Neural cell (in vitro differentiated cells): ENCODE measurements at regions not wholly inside any gene's neighbourhood (a gene's known extent, or its start where the extent isn't known, plus 50 kb on each side); places are given as distances from the start of the nearest gene placed in this dataset.

Source experiments
- H2AFZ ChIP-seq: fragments of 200-600, 300-800 bp; sonication (generic), shearing (Covaris generic); 2 replicates; pipeline ENCODE4 v1.6.0; 2014; ENCODE audit warnings: low read depth, mild to moderate bottlenecking, antibody characterized with exemption, low read length, moderate library complexity
- H3F3A ChIP-seq: fragments of 200-600 bp; shearing (Covaris generic); 2 replicates; pipeline ENCODE4 v1.6.1; 2016; ENCODE audit warnings: mild to moderate bottlenecking, moderate library complexity, mixed read lengths, antibody characterized with exemption, low read length; ENCODE audit not compliant: insufficient read depth, poor library complexity, severe bottlenecking
- H3K27ac ChIP-seq: fragments of 200-600, 300-800 bp; sonication (generic), shearing (Covaris generic); 2 replicates; pipeline ENCODE4 v1.5.1; 2014; ENCODE audit warnings: mild to moderate bottlenecking, low read length, moderate library complexity
- H3K27me3 ChIP-seq: fragments of 300-800, 200-600 bp; sonication (generic), shearing (Covaris generic); 2 replicates; pipeline ENCODE4 v1.6.0; 2014; ENCODE audit warnings: mild to moderate bottlenecking, low read depth, low read length, moderate library complexity; ENCODE audit not compliant: insufficient read depth
- H3K36me3 ChIP-seq: fragments of 300-800, 200-600 bp; sonication (generic), shearing (Covaris generic); 2 replicates; pipeline ENCODE4 v1.5.1; 2014; ENCODE audit warnings: mild to moderate bottlenecking, antibody characterized with exemption, low read length, moderate library complexity; ENCODE audit not compliant: insufficient read depth
- H3K4me2 ChIP-seq: fragments of 300-800, 200-600 bp; sonication (generic), shearing (Covaris generic); 2 replicates; pipeline ENCODE4 v1.6.0; 2014; ENCODE audit warnings: mild to moderate bottlenecking, low read length
- H3K4me3 ChIP-seq: fragments of 300-800, 200-600 bp; sonication (generic), shearing (Covaris generic); 2 replicates; pipeline ENCODE4 v1.5.1; 2014; ENCODE audit warnings: mild to moderate bottlenecking, low read length, moderate library complexity
- H3K79me2 ChIP-seq: fragments of 200-600 bp; shearing (Covaris generic); replicated peaks from 2 replicates; pipeline ENCODE4 v1.6.0; 2014; ENCODE audit warnings: mild to moderate bottlenecking, low read length, moderate library complexity; ENCODE audit not compliant: insufficient read depth
- H3K9ac ChIP-seq: fragments of 300-800, 200-600 bp; sonication (generic), shearing (Covaris generic); 2 replicates; pipeline ENCODE4 v1.6.1; 2016; ENCODE audit warnings: mild to moderate bottlenecking, low read length, mixed read lengths
- H3K9me2 ChIP-seq: fragments of 200-600 bp; shearing (Covaris generic); 2 replicates; pipeline ENCODE4 v1.6.1; 2016; ENCODE audit warnings: mild to moderate bottlenecking, low read length, mixed read lengths; ENCODE audit not compliant: insufficient read depth
- H3K9me3 ChIP-seq: fragments of 200-600, 300-800 bp; sonication (generic), shearing (Covaris generic); 2 replicates; pipeline ENCODE4 v1.6.1; 2016; ENCODE audit warnings: mild to moderate bottlenecking, mixed run types, low read length, moderate library complexity, mixed read lengths
- H4K20me1 ChIP-seq: fragments of 200-600 bp; shearing (Covaris generic); 2 replicates; pipeline ENCODE4 v1.6.1; 2016; ENCODE audit warnings: mild to moderate bottlenecking, mixed run types; ENCODE audit not compliant: insufficient read depth
- EP300 ChIP-seq: fragments of 450-650 bp; conservative IDR thresholded peaks from 2 replicates; pipeline ENCODE4 v1.6.1; 2014; ENCODE audit warnings: antibody characterized with exemption, mild to moderate bottlenecking, moderate library complexity; ENCODE audit not compliant: poor library complexity, severe bottlenecking
- EZH2 ChIP-seq: fragments of 200-600, 300-800 bp; shearing (Covaris generic), sonication (generic); IDR thresholded peaks from 2 replicates; pipeline ENCODE4 v1.6.1; 2014; ENCODE audit warnings: antibody characterized with exemption, low read length, borderline replicate concordance, mild to moderate bottlenecking; ENCODE audit not compliant: insufficient read depth, poor library complexity, severe bottlenecking
- MXI1 ChIP-seq: fragments of 450-650 bp; conservative IDR thresholded peaks from 2 replicates; pipeline ENCODE4 v1.6.1; 2014; ENCODE audit warnings: antibody characterized with exemption, mild to moderate bottlenecking; ENCODE audit not compliant: poor library complexity, severe bottlenecking
- POLR2AphosphoS5 ChIP-seq: IDR thresholded peaks from 2 replicates; pipeline ENCODE4 v1.6.1; 2012
- RAD21 ChIP-seq: fragments of 450-650 bp; conservative IDR thresholded peaks from 2 replicates; pipeline ENCODE4 v1.6.1; 2014; ENCODE audit warnings: antibody characterized with exemption, mild to moderate bottlenecking, moderate library complexity
- REST ChIP-seq: IDR thresholded peaks from 2 replicates; pipeline ENCODE4 v1.6.1; 2012; ENCODE audit warnings: borderline replicate concordance
- SMC3 ChIP-seq: fragments of 450-650 bp; conservative IDR thresholded peaks from 2 replicates; pipeline ENCODE4 v1.6.1; 2014; ENCODE audit warnings: antibody characterized with exemption, mild to moderate bottlenecking, moderate library complexity; ENCODE audit not compliant: poor library complexity
- TAF1 ChIP-seq: IDR thresholded peaks from 2 replicates; pipeline ENCODE4 v1.6.1; 2012; ENCODE audit warnings: low read depth
- TF ChIP-seq, protein P1 (sequence below): fragments of 450-650 bp; IDR thresholded peaks from 2 replicates; pipeline ENCODE4 v1.5.1; 2014; ENCODE audit warnings: antibody characterized with exemption, mild to moderate bottlenecking, moderate library complexity; ENCODE audit not compliant: poor library complexity, severe bottlenecking

- Histone ChIP-seq H3K9me3 (no peaks in the 10 kb centered on the region), H3K36me3 (no peaks in the 10 kb centered on the region), H3F3A (no peaks in the 10 kb centered on the region), H3K4me2 (no peak overlapping the region), H3K79me2 (no peaks in the 10 kb centered on the region), H2AFZ (no peak overlapping the region), H4K20me1 (no peaks in the 10 kb centered on the region), H3K27me3 (no peaks in the 10 kb centered on the region), H3K27ac (no peak overlapping the region), H3K9ac (no peak overlapping the region), H3K4me3 (no peak overlapping the region), H3K9me2 (no peaks in the 10 kb centered on the region)
- TF ChIP-seq TAF1, result no peak
- no peak for TF ChIP-seq MXI1
- no peak for TF ChIP-seq REST
- TF ChIP-seq RAD21, result no peak
- TF ChIP-seq, protein P1, sequence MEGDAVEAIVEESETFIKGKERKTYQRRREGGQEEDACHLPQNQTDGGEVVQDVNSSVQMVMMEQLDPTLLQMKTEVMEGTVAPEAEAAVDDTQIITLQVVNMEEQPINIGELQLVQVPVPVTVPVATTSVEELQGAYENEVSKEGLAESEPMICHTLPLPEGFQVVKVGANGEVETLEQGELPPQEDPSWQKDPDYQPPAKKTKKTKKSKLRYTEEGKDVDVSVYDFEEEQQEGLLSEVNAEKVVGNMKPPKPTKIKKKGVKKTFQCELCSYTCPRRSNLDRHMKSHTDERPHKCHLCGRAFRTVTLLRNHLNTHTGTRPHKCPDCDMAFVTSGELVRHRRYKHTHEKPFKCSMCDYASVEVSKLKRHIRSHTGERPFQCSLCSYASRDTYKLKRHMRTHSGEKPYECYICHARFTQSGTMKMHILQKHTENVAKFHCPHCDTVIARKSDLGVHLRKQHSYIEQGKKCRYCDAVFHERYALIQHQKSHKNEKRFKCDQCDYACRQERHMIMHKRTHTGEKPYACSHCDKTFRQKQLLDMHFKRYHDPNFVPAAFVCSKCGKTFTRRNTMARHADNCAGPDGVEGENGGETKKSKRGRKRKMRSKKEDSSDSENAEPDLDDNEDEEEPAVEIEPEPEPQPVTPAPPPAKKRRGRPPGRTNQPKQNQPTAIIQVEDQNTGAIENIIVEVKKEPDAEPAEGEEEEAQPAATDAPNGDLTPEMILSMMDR, result no peak
- TF ChIP-seq EP300, result no peak
- no peak for TF ChIP-seq POLR2AphosphoS5
- no peak for TF ChIP-seq EZH2
- TF ChIP-seq SMC3, result no peak
These were observed 218.6 kb downstream of the KCNE4 start for GRCh38 chr2:223270548-223270947.

DNA sequence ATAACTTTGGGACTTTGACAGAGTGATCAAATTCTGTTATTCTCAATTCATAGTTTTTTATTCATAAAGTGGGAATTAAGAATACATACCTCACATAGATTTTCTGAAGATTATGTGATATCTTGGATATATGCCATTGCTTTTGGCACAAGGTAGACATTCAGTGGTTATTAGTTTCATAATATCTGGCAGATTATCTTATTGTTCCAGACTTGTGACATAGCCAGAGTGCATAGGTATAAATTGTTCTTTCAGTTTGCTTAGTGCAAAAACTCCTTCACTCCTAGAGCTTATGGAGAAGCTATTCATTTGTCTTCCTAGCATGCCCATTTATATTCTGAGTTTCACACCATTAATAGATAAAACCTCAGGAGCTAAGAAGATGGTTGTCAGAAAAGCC, 222.0 kb downstream of the KCNE4 start:
- H3K9ac ChIP-seq, result no peak overlapping the region
- no peak overlapping the region for H2AFZ ChIP-seq
- no peaks in the 10 kb centered on the region for H3K79me2 ChIP-seq
- H3K4me2 ChIP-seq, result no peak overlapping the region
- no peak overlapping the region for H3K27ac ChIP-seq
- H3K4me3 ChIP-seq, result no peak overlapping the region
- TF ChIP-seq TAF1, result no peak
- TF ChIP-seq, protein P1, result no peak
- no peak for TF ChIP-seq EP300
- no peak for TF ChIP-seq EZH2
- no peak for TF ChIP-seq MXI1
- no peak for TF ChIP-seq RAD21
- TF ChIP-seq REST, result no peak
- TF ChIP-seq SMC3, result no peak
- TF ChIP-seq POLR2AphosphoS5, result no peak
- no peaks in the 10 kb centered on the region for H4K20me1 ChIP-seq
- no peaks in the 10 kb centered on the region for H3K36me3 ChIP-seq
- no peaks in the 10 kb centered on the region for H3K9me3 ChIP-seq
- H3K27me3 ChIP-seq, result no peaks in the 10 kb centered on the region
- H3K9me2 ChIP-seq, result no peaks in the 10 kb centered on the region
- H3F3A ChIP-seq, result no peaks in the 10 kb centered on the region
